GM04503 (cell line): ENCODE measurements at regions not wholly inside any gene's neighbourhood (a gene's known extent, or its start where the extent isn't known, plus 50 kb on each side); places are given as distances from the start of the nearest gene placed in this dataset.

ENCODE experiments used
- DNase-seq: peaks from one replicate; pipeline ENCODE4 v3.0.0-alpha.2; 2012; ENCODE audit warnings: low read depth

- DNase-seq: no peak
Observed at GRCh38 chr9:13552606-13553215, 273.2 kb upstream of the MPDZ start.

- no peak for DNase-seq
Observed at GRCh38 chr9:13550519-13550918, 271.0 kb upstream of the MPDZ start.

GRCh38 chr9:13548535-13548934 lies 269.0 kb upstream of the MPDZ start:
- DNase-seq: no peak

GRCh38 chr9:13535141-13535540 lies 255.6 kb upstream of the MPDZ start:
- no peak for DNase-seq

GRCh38 chr9:13534006-13534405 lies 254.5 kb upstream of the MPDZ start:
- no peak for DNase-seq

- no peak for DNase-seq
Observed at GRCh38 chr9:13532407-13532806, 252.9 kb upstream of the MPDZ start.

GRCh38 chr9:13529321-13530104 lies 250.0 kb upstream of the MPDZ start:
- DNase-seq: no peak

GRCh38 chr9:13524245-13524644 lies 244.8 kb upstream of the MPDZ start:
- DNase-seq: no peak

- no peak for DNase-seq
Observed at GRCh38 chr9:13520069-13520468, 240.6 kb upstream of the MPDZ start.

- no peak for DNase-seq
Observed at GRCh38 chr9:13513716-13514444, 234.4 kb upstream of the MPDZ start.

GRCh38 chr9:13513286-13513685 lies 233.8 kb upstream of the MPDZ start:
- DNase-seq: no peak

GRCh38 chr9:13508681-13509080 lies 229.2 kb upstream of the MPDZ start:
- no peak for DNase-seq

GRCh38 chr9:13508086-13508485 lies 228.6 kb upstream of the MPDZ start:
- DNase-seq: no peak

GRCh38 chr9:13505797-13506196 lies 226.3 kb upstream of the MPDZ start:
- no peak for DNase-seq

- no peak for DNase-seq
Observed at GRCh38 chr9:13503599-13503998, 224.1 kb upstream of the MPDZ start.

GRCh38 chr9:13502484-13502883 lies 223.0 kb upstream of the MPDZ start:
- DNase-seq: no peak

- no peak for DNase-seq
Observed at GRCh38 chr9:13501018-13501417, 221.5 kb upstream of the MPDZ start.

GRCh38 chr9:13500034-13500433 lies 220.5 kb upstream of the MPDZ start:
- DNase-seq: no peak

- DNase-seq: no peak
Observed at GRCh38 chr9:13493697-13494096, 214.2 kb upstream of the MPDZ start.

GRCh38 chr9:13491493-13492424 lies 212.3 kb upstream of the MPDZ start:
- DNase-seq: no peak

GRCh38 chr9:13491138-13491492 lies 211.6 kb upstream of the MPDZ start:
- no peak for DNase-seq

GRCh38 chr9:13487936-13488335 lies 208.4 kb upstream of the MPDZ start:
- DNase-seq: no peak
